ENCODE measurements at regions not wholly inside any gene's neighbourhood (a gene's known extent, or its start where the extent isn't known, plus 50 kb on each side); places are given as distances from the start of the nearest gene placed in this dataset.
"Not testable (repeated sequence)": the region's sequence is repeated elsewhere in the genome, so short reads cannot be mapped to it uniquely, and the experiment has no call there.

GRCh38 chr10:118875087-118875486, 120.3 kb upstream of the CACUL1 start (continued):
- TF ChIP-seq REST (tag by site-specific recombination; IDR thresholded peaks at IDR 0.05) (no peak), ZNF747 (tag by site-specific recombination; IDR thresholded peaks at IDR 0.05) (no peak), HOXD13 (CRISPR knock-in tag; IDR thresholded peaks at IDR 0.05; ENCODE audit: borderline replicate concordance) (no peak), ZSCAN5A (tag by site-specific recombination; IDR thresholded peaks at IDR 0.05) (no peak), KLF8 (tag by site-specific recombination; IDR thresholded peaks at IDR 0.05) (no peak)

- TF ChIP-seq ZNF202 (tag by site-specific recombination; IDR thresholded peaks at IDR 0.05; ENCODE audit: borderline replicate concordance) (no peak), ZFP69B (tag by site-specific recombination; IDR thresholded peaks at IDR 0.05) (no peak)
- no peaks in the 10 kb centered on the region for H3K9me3 ChIP-seq (ENCODE audit: control insufficient read depth, insufficient read depth, low read depth, low read length)
- H3K27ac ChIP-seq (ENCODE audit: extremely low read depth, low read depth, low read length), result no peak overlapping the region
- CTCF ChIA-PET, result interaction anchor here (0.7 kb wide), 1 partner anchor 126 kb away, joined by 5 read pairs; no protein-coding TSS in a partner anchor
- H3K36me3 ChIP-seq (ENCODE audit: control insufficient read depth in 2 of 2, insufficient read depth in 1 of 2, low read length in 2 of 2), result no peaks in the 10 kb centered on the region
- no peaks in the 10 kb centered on the region for H3K4me1 ChIP-seq (ENCODE audit: control insufficient read depth, insufficient read depth, low read length)
- POLR2A ChIA-PET, result no interaction called here
- H3K4me3 ChIP-seq (ENCODE audit: low read depth, low read length), result no peak overlapping the region
Measured at GRCh38 chr10:118882741-118883140, 128.0 kb upstream of the CACUL1 start.

- CTCF ChIA-PET, result no interaction called here
- no peak for TF ChIP-seq RBAK (tag by site-specific recombination; IDR thresholded peaks at IDR 0.05)
- no peak for TF ChIP-seq ZBTB44 (tag by site-specific recombination; IDR thresholded peaks at IDR 0.05)
- no peak for TF ChIP-seq ZNF701 (tag by site-specific recombination; IDR thresholded peaks at IDR 0.05)
- no peak for TF ChIP-seq KLF16 (tag by site-specific recombination; IDR thresholded peaks at IDR 0.05)
- no peak for TF ChIP-seq ZNF416 (tag by site-specific recombination; IDR thresholded peaks at IDR 0.05)
- no peak for TF ChIP-seq ZEB2 (tag by site-specific recombination; IDR thresholded peaks at IDR 0.05)
- no peak for TF ChIP-seq BCL6B (tag by site-specific recombination; IDR thresholded peaks at IDR 0.05)
- no peak for TF ChIP-seq PRDM1 (tag by site-specific recombination; IDR thresholded peaks at IDR 0.05)
Measured at GRCh38 chr10:118892255-118892654, 137.3 kb upstream of the NANOS1 start.

GRCh38 chr10:118894891-118895290, 134.6 kb upstream of the NANOS1 start:
- POLR2A ChIA-PET; H3K36me3 ChIP-seq (ENCODE audit: control insufficient read depth in 2 of 2, insufficient read depth in 1 of 2, low read length in 2 of 2); CTCF ChIA-PET; H3K9me3 ChIP-seq (ENCODE audit: control insufficient read depth, insufficient read depth, low read depth, low read length); H3K4me1 ChIP-seq (ENCODE audit: control insufficient read depth, insufficient read depth, low read length); H3K27ac ChIP-seq (ENCODE audit: extremely low read depth, low read depth, low read length); H3K4me3 ChIP-seq (ENCODE audit: low read depth, low read length): not testable (repeated sequence)

More at GRCh38 chr10:118892255-118892654, 137.3 kb upstream of the NANOS1 start:
- POLR2A ChIA-PET, result no interaction called here
- Histone ChIP-seq H3K27ac (ENCODE audit: extremely low read depth, low read depth, low read length) (no peak overlapping the region), H3K9me3 (ENCODE audit: control insufficient read depth, insufficient read depth, low read depth, low read length) (no peaks in the 10 kb centered on the region), H3K4me3 (ENCODE audit: low read depth, low read length) (no peak overlapping the region), H3K4me1 (ENCODE audit: control insufficient read depth, insufficient read depth, low read length) (no peaks in the 10 kb centered on the region), H3K36me3 (ENCODE audit: control insufficient read depth in 2 of 2, insufficient read depth in 1 of 2, low read length in 2 of 2) (no peaks in the 10 kb centered on the region)
